DMS153 treated with DMSO at 0.1 percent for 48 hours (cell line): ENCODE measurements at regions not wholly inside any gene's neighbourhood (a gene's known extent, or its start where the extent isn't known, plus 50 kb on each side); places are given as distances from the start of the nearest gene placed in this dataset.

Source experiments
- DNase-seq: peaks from one replicate; lab custom pipeline; 2025; ENCODE audit not compliant: unreplicated experiment; lab: John Stamatoyannopoulos, UW

DNA sequence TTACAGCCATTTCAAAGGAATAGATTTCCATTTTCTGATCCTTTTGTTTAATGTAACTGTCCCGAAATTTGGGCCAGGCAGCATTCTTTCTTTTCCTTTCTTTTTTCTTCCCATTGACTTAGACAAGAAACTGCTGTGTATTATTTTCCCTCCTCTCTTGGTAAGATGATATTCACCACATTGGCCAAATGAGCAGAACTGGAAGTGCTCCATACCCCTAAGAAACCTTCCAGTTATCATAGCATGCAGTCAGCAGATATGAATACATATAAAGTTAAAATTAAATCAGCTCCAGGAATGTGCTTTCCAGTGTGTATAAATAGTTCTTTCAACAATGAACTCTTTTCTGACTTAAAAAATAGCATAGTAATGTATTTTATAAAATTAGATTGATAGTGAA, 168.5 kb upstream of the GAS1 start:
- DNase-seq: no peak

- no peak for DNase-seq
These were observed 169.2 kb upstream of the GAS1 start for GRCh38 chr9:87116492-87116891.

GRCh38 chr9:87118594-87118993, 171.3 kb upstream of the GAS1 start:
- no peak for DNase-seq

- DNase-seq: no peak
These were observed 172.1 kb upstream of the GAS1 start for GRCh38 chr9:87119328-87119881.

DNA sequence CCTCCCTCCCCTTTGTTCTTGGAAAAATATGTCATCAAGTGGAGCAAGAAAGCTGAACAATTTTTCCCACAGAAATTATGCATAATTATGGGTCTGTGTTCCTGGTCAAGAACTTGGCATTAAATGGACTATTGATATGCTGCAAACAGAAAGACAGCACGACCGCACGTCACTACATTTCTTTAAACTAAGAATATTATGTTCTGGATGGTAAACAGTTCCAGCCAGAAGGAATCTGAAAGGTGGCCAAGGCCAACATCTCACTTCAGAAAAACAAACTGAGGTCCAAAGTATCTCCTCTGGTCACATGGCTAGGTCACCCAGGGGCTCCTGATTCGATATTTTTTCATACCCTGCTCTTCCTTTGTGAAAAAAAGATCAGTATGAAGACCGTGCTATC, 173.3 kb upstream of the GAS1 start:
- DNase-seq: no peak

- no peak for DNase-seq
These were observed 175.8 kb upstream of the GAS1 start for GRCh38 chr9:87122947-87123685.

DNA sequence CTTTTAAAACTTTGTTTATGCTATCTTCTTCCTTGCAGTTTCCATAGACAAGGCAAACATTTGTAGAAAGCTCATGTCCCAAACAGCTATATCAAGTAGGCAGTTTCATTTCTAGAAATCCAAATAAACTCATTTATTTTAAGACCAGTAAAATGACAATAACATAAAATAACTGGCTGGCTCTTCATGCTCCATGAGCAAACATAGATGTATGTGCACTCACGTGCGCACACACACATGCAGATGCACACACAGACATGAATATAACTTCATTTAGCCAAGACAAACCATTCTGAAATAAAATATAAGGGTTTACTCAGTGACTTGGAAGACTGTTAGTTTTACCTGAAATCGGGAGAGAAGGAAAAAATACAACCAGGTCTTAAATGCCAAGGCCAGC, 176.5 kb upstream of the GAS1 start:
- no peak for DNase-seq

DNA sequence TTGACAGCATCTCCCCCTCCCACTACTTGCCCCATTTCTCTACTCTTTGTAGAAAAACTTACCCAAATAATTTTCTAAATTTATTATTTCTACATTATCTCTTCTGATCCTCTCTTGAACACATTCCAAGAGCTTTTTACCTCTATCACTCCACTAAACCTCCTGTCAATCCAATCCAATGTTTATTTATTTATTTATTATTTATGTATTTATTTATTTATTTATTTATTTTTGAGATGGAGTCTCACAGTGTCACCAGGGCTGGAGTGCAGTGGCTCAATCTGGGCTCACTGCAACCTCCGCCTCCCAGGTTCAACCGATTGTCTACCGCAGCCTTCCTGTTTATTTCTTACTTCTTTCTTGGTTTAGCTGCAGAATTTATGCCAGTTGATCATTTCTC, 178.5 kb upstream of the GAS1 start:
- no peak for DNase-seq

DNA sequence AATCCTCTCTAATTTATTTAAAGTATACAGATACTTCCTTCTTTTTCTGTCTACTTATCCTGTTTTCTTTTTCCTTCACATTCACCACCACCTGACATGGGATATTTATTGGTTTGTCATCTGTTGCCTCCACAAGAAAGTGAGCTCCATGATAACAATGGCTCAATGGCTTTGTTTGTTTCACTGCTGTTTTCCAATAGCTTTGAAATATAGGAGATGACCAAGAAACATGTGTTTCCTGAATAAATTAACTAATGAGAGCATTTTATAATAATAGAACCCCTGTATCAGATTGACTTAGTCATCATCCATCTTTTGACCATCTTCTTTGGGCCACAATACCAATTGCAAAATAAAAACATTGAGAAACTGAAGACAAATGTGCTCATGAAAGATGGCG, 180.2 kb upstream of the GAS1 start:
- no peak for DNase-seq

DNA sequence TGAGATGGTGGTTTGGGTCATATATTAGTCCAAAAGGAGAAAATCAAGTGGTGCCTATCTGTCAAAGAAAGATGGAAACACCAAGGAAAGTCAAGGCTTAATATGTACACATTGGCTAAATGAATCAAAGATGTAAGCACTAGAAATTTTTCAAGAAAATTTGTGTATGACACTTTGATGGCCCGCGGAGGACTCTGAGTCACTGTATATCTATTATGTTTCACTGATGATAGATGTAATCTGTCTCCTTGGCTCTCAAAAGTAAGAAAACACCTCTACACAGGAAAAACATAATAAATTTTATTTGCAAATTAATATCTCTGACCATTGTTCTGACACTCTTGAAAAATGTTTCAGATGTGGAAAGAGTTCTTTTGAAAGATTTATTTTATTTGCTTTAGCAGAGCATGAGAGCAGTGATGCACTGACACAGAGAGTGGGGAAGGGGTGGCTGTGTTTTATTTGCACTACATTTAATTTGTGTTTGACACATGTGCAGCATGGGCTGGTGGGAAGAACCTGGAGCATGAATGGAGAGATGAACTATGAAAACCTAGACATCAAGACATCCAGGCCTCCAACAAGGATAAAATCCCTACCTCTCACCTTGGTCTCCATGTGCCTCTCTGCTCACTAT, 180.8 kb upstream of the GAS1 start:
- no peak for DNase-seq

GRCh38 chr9:87128844-87129493, 181.7 kb upstream of the GAS1 start:
- no peak for DNase-seq

GRCh38 chr9:87135074-87135473, 187.8 kb upstream of the GAS1 start:
- DNase-seq: no peak

DNA sequence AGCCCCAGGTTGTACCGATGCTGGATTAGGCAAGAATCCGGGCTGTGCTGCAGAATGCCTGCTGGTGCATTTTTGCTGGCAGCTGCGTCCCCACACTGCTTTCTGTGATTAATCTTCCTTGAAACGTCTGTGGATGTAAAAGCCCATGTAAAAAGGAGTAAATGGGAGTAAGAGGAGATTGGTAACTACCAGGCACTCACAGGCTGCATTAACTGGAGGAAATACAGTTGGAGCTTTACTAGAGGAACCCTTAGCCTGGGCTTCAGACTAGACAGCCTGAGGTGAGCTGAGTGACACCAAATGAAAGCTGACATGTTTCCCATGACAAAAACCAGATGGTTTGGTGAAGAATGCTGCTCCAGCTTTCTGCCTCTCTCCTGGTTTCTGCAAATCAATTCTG, 190.4 kb upstream of the GAS1 start:
- no peak for DNase-seq

DNA sequence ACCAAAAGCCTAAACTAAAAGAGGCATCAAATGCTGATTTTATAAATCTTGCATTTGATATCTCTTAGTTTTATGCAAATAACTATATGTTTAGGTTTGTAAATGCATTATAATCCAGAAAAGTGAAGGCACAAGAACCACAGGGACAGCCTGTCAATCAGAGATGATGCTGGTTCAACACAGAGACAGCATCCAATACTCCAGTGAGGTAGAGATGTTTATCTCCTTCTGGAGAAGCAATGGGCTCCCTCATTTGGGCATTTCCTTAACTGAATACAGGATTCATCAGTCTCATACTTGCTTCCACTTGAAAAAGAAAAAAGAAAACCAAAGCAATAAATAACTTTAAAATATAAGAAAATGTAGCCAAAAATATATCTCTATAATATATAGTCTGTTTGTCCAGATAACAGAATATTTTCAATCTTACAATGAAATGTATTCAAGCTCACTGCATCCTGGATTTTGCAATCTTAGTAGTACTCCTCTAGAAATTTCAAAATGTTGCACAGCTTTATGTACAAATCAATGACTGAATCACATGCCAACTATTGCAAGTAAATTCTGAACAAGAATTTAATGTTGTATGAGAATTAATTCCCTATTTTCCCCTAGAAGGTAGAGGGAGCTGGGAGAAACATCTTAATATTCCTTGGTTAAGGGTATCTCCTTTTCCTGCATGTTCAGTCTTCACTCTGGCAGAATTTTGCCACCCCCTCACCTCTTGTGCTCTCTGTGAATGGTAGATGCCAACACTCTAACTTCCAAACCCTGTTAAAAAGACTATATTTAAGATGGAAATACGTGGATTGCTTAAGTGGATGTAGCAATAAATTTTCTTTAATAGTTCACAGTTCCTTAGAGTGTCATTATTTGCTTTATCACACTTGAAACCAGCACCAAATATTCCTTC, 191.1 kb upstream of the GAS1 start:
- no peak for DNase-seq

- DNase-seq: no peak
These were observed 191.9 kb upstream of the GAS1 start for GRCh38 chr9:87139099-87139730.

- no peak for DNase-seq
These were observed 192.8 kb upstream of the GAS1 start for GRCh38 chr9:87140142-87140541.

DNA sequence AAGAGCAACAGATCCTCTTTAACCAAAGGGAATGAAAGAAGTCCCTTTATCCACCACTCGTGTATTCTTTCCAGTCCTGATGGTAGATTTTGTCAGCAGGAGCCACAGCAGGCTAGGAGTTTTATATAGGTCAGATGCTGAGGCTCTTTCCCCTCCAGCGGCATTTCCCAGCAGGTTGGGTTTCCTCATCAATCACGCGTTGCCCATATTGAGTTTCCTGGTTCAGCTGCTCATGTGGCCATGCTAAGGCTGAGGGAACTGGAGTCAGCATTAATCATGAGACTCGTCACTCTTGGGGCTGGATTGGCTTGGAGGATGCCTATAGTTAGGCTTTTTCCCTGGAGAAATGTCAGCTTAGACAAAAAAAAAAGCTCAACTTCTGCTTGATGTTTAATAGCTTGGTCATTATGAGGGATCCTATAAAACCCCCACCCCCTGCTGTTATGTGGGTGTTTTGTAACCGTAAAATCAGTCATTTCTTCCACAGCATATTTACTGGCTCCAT, 193.4 kb upstream of the GAS1 start:
- no peak for DNase-seq

DNA sequence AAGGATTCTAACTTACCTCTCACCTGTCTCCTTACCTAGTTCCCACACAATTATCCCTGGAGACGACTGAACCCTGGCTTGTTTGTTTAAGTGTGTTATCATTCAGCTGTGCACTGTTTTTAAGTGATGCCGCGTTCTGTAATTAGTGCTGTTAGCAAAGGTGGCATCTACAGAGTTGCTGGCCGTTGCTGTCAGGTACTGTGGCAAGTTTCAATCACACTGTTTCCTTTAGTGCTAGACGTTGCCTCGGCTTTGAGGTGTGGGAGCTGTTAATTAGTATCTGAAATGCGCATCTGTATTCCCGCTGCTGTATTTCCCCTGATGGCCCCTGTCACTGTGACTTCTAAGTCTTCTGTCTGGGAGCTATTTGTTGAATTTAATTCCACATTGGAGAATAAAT, 193.8 kb upstream of the GAS1 start:
- no peak for DNase-seq

DNA sequence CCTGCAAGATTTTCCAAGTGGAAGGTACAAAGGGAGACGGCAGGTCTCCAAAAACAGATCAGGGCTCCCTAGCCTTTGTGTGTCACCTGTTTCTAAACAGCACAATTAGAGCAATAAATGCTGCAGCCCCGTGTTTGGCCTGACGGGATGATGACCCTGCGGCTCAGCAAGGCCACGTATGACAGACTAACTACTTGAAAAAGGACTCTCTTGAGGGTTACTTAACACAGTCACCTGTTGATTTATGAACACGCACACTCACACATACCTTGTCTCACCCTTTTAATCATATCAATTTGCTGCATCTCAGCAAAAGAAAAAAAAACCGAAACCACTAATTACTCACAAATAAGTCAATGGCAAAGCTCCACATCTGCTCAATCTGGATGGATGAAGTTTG, 199.6 kb upstream of the GAS1 start:
- DNase-seq: no peak

GRCh38 chr9:87147839-87148238, 200.5 kb upstream of the GAS1 start:
- DNase-seq: no peak
